PC-9 (cell line): ENCODE measurements at regions not wholly inside any gene's neighbourhood (a gene's known extent, or its start where the extent isn't known, plus 50 kb on each side); places are given as distances from the start of the nearest gene placed in this dataset.
A peak's percentile ranks its signal among the peaks of the same experiment; 100 is the strongest.

ENCODE experiments used
- BruUV-seq: library from RNA; stranded (reverse); fragments of 400-500 nt; replicated peaks from 2 replicates; lab custom pipeline; 2021; lab: Mats Ljungman, UMichigan
- CTCF ChIA-PET: fragments of 300-600 bp; sonication (Branson Sonifier 250); formaldehyde crosslinking; loops from one replicate; lab custom pipeline; 2022; ENCODE audit warnings: antibody characterized with exemption; lab: Charles Lee
- POLR2A ChIA-PET: fragments of 300-600 bp; sonication (Branson Sonifier 250); formaldehyde crosslinking; loops from one replicate; lab custom pipeline; 2022; ENCODE audit warnings: antibody characterized with exemption; ENCODE audit not compliant: unreplicated experiment; lab: Charles Lee
- DNase-seq, 2 experiments: peaks; one replicate each; pipeline versions ENCODE4 v3.0.0 to v3.0.0-alpha.2; 2015 to 2022; ENCODE audit warnings: mixed read lengths in 1 of 2
- H2AFZ ChIP-seq: fragments of 200-600 bp; sonication (generic); 2 replicates; pipeline ENCODE4 v1.8.1; 2017; ENCODE audit warnings: antibody characterized with exemption
- H3F3A ChIP-seq: fragments of 200-600 bp; sonication (generic); 2 replicates; pipeline ENCODE4 v1.8.1; 2017; ENCODE audit warnings: antibody characterized with exemption, mild to moderate bottlenecking, low read depth; ENCODE audit not compliant: insufficient read depth
- H3K27ac ChIP-seq: fragments of 200-600 bp; sonication (generic); 2 replicates; pipeline ENCODE4 v1.6.1; 2016; ENCODE audit warnings: mixed run types
- H3K27me3 ChIP-seq: fragments of 200-600 bp; sonication (generic); 2 replicates; pipeline ENCODE4 v1.6.1; 2016; ENCODE audit warnings: low read depth, mixed run types; ENCODE audit not compliant: insufficient read depth
- H3K36me3 ChIP-seq: fragments of 200-600 bp; sonication (generic); 2 replicates; pipeline ENCODE4 v1.6.1; 2016; ENCODE audit warnings: low read depth, mixed run types
- H3K4me1 ChIP-seq: fragments of 200-600 bp; sonication (generic); replicated peaks from 2 replicates; pipeline ENCODE4 v1.6.1; 2016; ENCODE audit warnings: mixed run types; ENCODE audit not compliant: insufficient read depth
- H3K4me2 ChIP-seq: fragments of 200-600 bp; sonication (generic); 2 replicates; pipeline ENCODE4 v1.6.1; 2017; ENCODE audit warnings: mixed run types
- H3K4me3 ChIP-seq: fragments of 200-600 bp; sonication (generic); 2 replicates; pipeline ENCODE4 v1.6.1; 2016; ENCODE audit warnings: mixed run types
- H3K79me2 ChIP-seq: fragments of 200-600 bp; sonication (generic); 2 replicates; pipeline ENCODE4 v1.6.1; 2017; ENCODE audit warnings: low read depth, mixed run types
- H3K9me2 ChIP-seq: fragments of 200-600 bp; sonication (generic); 2 replicates; pipeline ENCODE4 v1.8.1; 2017; ENCODE audit warnings: mild to moderate bottlenecking; ENCODE audit not compliant: insufficient read depth
- H3K9me3 ChIP-seq: fragments of 200-600 bp; sonication (generic); 2 replicates; pipeline ENCODE4 v1.8.1; 2016; ENCODE audit warnings: low read depth; ENCODE audit not compliant: insufficient read depth
- H4K20me1 ChIP-seq: fragments of 200-600 bp; sonication (generic); 2 replicates; pipeline ENCODE4 v1.8.1; 2017; ENCODE audit not compliant: insufficient read depth
- EZH2 ChIP-seq: fragments of 200-600 bp; sonication (generic); IDR thresholded peaks from 2 replicates; pipeline ENCODE4 v1.8.0; 2017; ENCODE audit warnings: antibody characterized with exemption, low read depth
- intact Hi-C: fragments of 100-400 bp; cut with micrococcal nuclease; formaldehyde crosslinking; loops from one replicate; pipeline ENCODE4 v1.10.0; 2022; ENCODE audit not compliant: unreplicated experiment
- TF ChIP-seq, protein P1 (sequence below): fragments of 200-600 bp; sonication (generic); conservative IDR thresholded peaks from 2 replicates; pipeline ENCODE4 v1.6.1; 2017; ENCODE audit warnings: mixed run types, antibody characterized with exemption, mild to moderate bottlenecking, moderate library complexity

- DNase-seq = no peak
- H3F3A ChIP-seq = no peaks in the 10 kb centered on the region
- H3K36me3 ChIP-seq = no peaks in the 10 kb centered on the region
- ChIA-PET POLR2A (no interaction called here), CTCF (no interaction called here)
- H3K4me3 ChIP-seq = no peak overlapping the region
- H3K79me2 ChIP-seq = no peaks in the 10 kb centered on the region
- TF ChIP-seq, protein P1, sequence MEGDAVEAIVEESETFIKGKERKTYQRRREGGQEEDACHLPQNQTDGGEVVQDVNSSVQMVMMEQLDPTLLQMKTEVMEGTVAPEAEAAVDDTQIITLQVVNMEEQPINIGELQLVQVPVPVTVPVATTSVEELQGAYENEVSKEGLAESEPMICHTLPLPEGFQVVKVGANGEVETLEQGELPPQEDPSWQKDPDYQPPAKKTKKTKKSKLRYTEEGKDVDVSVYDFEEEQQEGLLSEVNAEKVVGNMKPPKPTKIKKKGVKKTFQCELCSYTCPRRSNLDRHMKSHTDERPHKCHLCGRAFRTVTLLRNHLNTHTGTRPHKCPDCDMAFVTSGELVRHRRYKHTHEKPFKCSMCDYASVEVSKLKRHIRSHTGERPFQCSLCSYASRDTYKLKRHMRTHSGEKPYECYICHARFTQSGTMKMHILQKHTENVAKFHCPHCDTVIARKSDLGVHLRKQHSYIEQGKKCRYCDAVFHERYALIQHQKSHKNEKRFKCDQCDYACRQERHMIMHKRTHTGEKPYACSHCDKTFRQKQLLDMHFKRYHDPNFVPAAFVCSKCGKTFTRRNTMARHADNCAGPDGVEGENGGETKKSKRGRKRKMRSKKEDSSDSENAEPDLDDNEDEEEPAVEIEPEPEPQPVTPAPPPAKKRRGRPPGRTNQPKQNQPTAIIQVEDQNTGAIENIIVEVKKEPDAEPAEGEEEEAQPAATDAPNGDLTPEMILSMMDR = no peak
- no peaks in the 10 kb centered on the region for H4K20me1 ChIP-seq
- 0 out of 2 replicates have a peak overlapping the region, but pooled peaks have one; percentile 5 for H2AFZ ChIP-seq
- H3K4me1 ChIP-seq = no peaks in the 10 kb centered on the region
- no peaks in the 10 kb centered on the region for H3K9me3 ChIP-seq
- H3K27ac ChIP-seq = no peak overlapping the region
- H3K27me3 ChIP-seq = no peaks in the 10 kb centered on the region
- H3K9me2 ChIP-seq = no peaks in the 10 kb centered on the region
- H3K4me2 ChIP-seq = no peak overlapping the region
- no TSS peak for BruUV-seq
- intact Hi-C loops = no loop called here
These were observed 68.6 kb upstream of the HDDC2 start for GRCh38 chr6:125370343-125370742.

- H3K4me2 ChIP-seq = no peak overlapping the region
- POLR2A ChIA-PET = no interaction called here
- TF ChIP-seq, protein P1 = no peak
- H3K9me2 ChIP-seq = no peaks in the 10 kb centered on the region
- H4K20me1 ChIP-seq = no peaks in the 10 kb centered on the region
- no peaks in the 10 kb centered on the region for H3K36me3 ChIP-seq
- H3K4me3 ChIP-seq = no peak overlapping the region
- no peaks in the 10 kb centered on the region for H3K27me3 ChIP-seq
- H3K4me1 ChIP-seq = no peaks in the 10 kb centered on the region
- H2AFZ ChIP-seq = no peak overlapping the region
- intact Hi-C loops = no loop called here
- no peaks in the 10 kb centered on the region for H3K9me3 ChIP-seq
- H3K79me2 ChIP-seq = no peaks in the 10 kb centered on the region
- DNase-seq = no peak
- H3F3A ChIP-seq = no peaks in the 10 kb centered on the region
- no peak overlapping the region for H3K27ac ChIP-seq
- CTCF ChIA-PET = no interaction called here
- no TSS peak for BruUV-seq
These were observed 73.2 kb upstream of the HDDC2 start for GRCh38 chr6:125375013-125375412.

DNA sequence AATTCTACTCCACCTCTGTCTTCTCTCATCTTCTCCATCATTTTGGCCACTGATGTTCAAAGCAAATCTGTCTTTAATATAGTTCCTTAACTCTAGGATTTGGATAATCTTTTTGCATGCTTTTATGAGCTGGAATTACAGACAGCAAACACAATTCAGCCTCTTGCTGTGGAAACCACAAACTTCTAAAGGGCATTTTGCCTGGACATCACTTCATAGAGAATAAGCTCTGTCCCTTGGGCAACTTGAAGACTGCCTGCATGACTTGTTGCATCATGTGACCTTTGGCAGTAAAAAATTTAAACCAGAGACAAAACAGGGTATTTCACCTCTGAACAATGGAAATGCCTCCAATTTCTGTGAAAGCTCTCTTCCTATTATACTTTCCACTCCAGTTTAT lies 74.1 kb upstream of the HDDC2 start:
- no peak for DNase-seq
- no peaks in the 10 kb centered on the region for H3K36me3 ChIP-seq
- no TSS peak for BruUV-seq
- ChIA-PET CTCF (no interaction called here), POLR2A (no interaction called here)
- no peaks in the 10 kb centered on the region for H3K9me3 ChIP-seq
- no peak overlapping the region for H3K4me2 ChIP-seq
- no peak overlapping the region for H2AFZ ChIP-seq
- intact Hi-C loops = no loop called here
- no peak overlapping the region for H3K4me3 ChIP-seq
- no peak overlapping the region for H3K27ac ChIP-seq
- H3K4me1 ChIP-seq = no peaks in the 10 kb centered on the region
- H3F3A ChIP-seq = no peaks in the 10 kb centered on the region
- TF ChIP-seq EZH2 = no peak
- TF ChIP-seq, protein P1 = no peak
- H3K27me3 ChIP-seq = no peaks in the 10 kb centered on the region
- H3K9me2 ChIP-seq = no peaks in the 10 kb centered on the region
- no peaks in the 10 kb centered on the region for H4K20me1 ChIP-seq
- H3K79me2 ChIP-seq = no peaks in the 10 kb centered on the region
